Endothelial cell of umbilical vein (primary cell): ENCODE measurements at regions not wholly inside any gene's neighbourhood (a gene's known extent, or its start where the extent isn't known, plus 50 kb on each side); places are given as distances from the start of the nearest gene placed in this dataset.

Experiments used
- CTCF ChIP-seq, 2 donors: IDR thresholded peaks; 1 replicate in 1 of 2; 2 replicates in 1 of 2; pipeline ENCODE4 v1.5.1; 2011; ENCODE audit warnings: low read length in 2 of 2, mild to moderate bottlenecking in 2 of 2, moderate library complexity in 2 of 2, control low read depth in 1 of 2, inconsistent platforms in 1 of 2, low read depth in 1 of 2; ENCODE audit not compliant: insufficient read depth in 1 of 2; ENCODE audit errors: extremely low read depth in 1 of 2
- EZH2 ChIP-seq: IDR thresholded peaks from 2 replicates; pipeline ENCODE4 v1.6.1; 2012; ENCODE audit warnings: borderline replicate concordance, low read depth, mild to moderate bottlenecking, moderate library complexity, low read length, inconsistent platforms; ENCODE audit not compliant: severe bottlenecking
- GATA2 ChIP-seq: IDR thresholded peaks from 2 replicates; pipeline ENCODE4 v1.7.0; 2011; ENCODE audit warnings: low read depth, mild to moderate bottlenecking, moderate library complexity, mixed read lengths, low read length; ENCODE audit not compliant: insufficient read length, insufficient read depth
- JUN ChIP-seq: IDR thresholded peaks from 2 replicates; pipeline ENCODE4 v1.6.1; 2011; ENCODE audit warnings: borderline replicate concordance, low read depth; ENCODE audit not compliant: insufficient read length, insufficient read depth
- MAX ChIP-seq: IDR thresholded peaks from 2 replicates; pipeline ENCODE4 v1.6.1; 2011; ENCODE audit not compliant: insufficient read depth, insufficient read length
- MYC ChIP-seq: IDR thresholded peaks from one replicate; pipeline ENCODE4 v1.6.1; 2011; ENCODE audit warnings: mild to moderate bottlenecking, low read depth, low read length
- POLR2A ChIP-seq: IDR thresholded peaks from 2 replicates; pipeline ENCODE4 v1.6.1; 2012; ENCODE audit warnings: low read depth, mild to moderate bottlenecking, control low read depth, low read length
- POLR2AphosphoS5 ChIP-seq: IDR thresholded peaks from 2 replicates; pipeline ENCODE4 v1.6.1; 2012; ENCODE audit warnings: low read depth, mild to moderate bottlenecking, control low read depth, low read length, moderate library complexity; ENCODE audit not compliant: insufficient read depth

GRCh38 chr21:22120616-22121266 lies 1122.5 kb downstream of the NCAM2 start:
- no peak for TF ChIP-seq EZH2
- TF ChIP-seq MYC: no peak
- TF ChIP-seq CTCF (IDR thresholded peaks at IDR 0.05; ENCODE audit: extremely low read depth in 1 of 2, insufficient read depth in 1 of 2, low read depth in 1 of 2, low read length in 2 of 2): no peak
- no peak for TF ChIP-seq POLR2A
- TF ChIP-seq POLR2AphosphoS5: no peak
- no peak for TF ChIP-seq MAX
- TF ChIP-seq JUN: no peak
- TF ChIP-seq GATA2: no peak
